Inflammatory macrophage (primary cell): ENCODE measurements at regions not wholly inside any gene's neighbourhood (a gene's known extent, or its start where the extent isn't known, plus 50 kb on each side); places are given as distances from the start of the nearest gene placed in this dataset.

Source experiments
- DNase-seq, 2 donors: peaks; one replicate each; pipeline ENCODE4 v3.0.0-alpha.2; 2020 to 2022

DNA sequence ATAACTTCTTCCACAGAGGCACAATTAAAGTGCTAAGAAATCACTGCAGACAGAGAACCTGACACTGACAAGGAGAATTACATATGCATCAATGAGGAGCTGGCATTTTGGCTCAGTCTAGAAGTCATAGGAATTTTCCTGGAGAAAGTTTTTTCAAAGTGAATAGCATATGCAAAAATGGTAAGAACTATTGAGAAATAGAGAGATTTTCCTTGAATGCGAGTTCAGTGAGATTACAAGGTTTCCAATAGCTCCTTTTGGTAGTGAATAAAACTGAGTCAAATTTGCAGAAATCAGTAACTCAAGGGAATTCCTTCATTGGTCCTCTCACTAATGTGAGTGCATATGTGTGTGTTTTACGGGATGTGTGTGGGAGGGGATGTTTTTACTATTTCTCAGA, 557.5 kb downstream of the PPARGC1A start:
- no peak for DNase-seq

DNA sequence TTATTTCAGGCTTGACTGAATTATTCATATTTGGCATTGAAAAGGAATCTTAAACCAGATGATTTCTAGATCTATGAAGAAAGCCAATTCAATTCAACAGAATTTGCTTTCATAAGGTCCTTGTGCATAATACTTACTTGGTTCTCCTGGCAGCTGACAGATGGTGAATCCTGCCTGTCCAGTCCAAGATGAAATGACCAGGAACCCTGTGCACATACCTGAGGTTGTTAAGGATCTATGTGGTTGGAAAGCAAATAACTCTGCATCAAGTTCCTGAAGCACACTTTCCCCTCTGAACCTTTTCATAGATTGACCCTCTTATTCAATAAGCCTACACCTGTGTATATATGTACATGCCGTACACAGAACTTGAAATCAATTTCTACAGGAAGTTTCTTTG, 562.7 kb downstream of the PPARGC1A start:
- no peak for DNase-seq

DNA sequence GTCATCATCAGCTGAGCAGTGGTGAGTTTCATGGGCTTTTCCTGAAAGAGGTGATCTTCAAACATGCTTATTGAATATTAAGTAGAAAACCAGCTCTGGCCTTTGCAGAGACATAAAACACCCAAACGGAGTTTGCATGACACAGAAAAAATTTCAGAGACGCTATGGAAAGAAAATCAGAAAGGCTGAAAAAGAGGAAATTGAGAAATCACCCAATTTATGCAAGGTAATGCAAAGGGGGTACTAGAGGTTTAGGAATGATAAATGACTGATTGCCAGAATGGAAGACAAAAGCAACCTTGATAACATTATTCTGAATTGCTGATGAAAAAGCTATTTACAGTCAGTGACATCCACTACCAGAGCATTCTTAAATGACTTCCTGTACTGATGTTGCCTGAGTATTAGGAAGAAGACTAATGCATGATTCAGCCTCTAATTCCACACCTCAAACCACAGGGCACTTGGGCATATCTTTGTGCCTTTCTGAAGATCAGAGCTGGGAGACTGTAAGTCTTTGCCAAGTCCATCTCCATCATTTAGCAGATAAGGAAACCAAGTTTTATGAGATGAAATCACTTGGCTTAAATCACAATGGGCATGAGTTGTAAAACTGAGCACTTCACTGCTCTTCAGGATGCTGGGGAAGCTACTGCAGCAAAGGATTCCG, 565.7 kb downstream of the PPARGC1A start:
- peak in 1 of 2 donors; percentile 30 for DNase-seq

DNA sequence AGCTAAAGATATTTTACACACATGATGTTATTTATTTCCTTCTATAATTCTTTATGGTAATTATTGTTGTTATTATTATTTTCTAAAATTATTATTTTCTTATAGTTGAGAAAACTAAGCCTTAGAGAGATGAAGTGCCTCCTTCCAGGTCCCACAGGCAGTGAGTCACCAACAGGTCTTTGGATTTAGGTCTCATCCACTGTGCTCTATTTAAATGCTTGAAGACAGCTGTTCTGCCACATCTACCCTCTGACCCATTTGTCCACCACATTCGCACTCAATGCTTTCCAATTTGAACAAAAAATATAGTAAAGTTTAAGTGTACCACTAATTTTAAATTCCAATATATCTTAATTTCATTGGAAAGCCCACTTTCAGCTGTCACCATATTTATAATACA, 566.4 kb downstream of the PPARGC1A start:
- DNase-seq: no peak

DNA sequence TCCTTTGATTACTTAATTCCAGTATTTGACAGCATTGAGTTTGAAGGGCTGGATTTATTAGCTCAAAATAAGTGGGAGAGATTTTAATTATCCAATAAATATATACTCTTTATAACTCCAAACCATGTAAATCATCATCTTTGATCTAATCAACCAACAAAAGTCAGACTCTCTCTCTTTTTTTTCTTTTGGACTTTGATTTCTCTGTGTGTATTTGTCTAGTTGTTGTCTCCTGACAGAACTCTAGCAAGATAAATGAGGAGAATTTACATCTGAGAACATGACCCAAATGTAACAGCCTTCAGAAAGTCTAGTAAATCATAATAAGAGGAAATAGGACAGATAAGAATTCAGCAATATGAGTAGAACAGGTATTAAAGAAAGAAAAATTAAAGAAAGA, 567.1 kb downstream of the PPARGC1A start:
- DNase-seq: no peak

DNA sequence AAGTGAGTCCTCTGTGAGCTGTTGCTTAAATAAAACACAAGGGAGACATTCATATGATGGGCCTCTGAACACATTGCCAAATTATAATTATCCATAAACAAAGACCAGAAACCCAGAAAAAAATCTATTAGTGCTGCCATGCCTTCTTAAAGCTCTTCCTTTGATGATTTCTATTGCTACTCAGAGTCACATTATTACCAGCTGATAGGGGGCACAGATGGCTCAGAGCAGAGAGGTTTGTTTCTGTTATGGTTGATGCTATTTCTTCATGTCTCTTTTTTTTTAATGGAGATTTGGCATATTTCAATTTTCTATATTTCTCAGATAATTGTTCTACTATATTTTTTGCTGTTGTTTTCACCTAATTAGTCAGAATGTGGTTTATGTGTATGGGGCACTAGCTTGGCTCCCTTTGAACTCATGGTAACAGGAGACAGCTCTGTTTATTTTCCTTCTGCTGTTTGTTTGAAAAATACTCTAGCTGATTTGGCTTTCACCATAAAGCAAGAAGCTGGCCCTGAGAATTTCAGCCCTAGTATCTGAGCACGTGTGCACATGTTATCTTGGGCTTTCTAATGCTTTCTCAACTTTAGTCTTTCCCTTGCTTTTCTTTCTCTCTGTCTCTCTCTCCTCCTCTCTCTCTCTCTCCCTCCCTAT, 568.8 kb downstream of the PPARGC1A start:
- no peak for DNase-seq

DNA sequence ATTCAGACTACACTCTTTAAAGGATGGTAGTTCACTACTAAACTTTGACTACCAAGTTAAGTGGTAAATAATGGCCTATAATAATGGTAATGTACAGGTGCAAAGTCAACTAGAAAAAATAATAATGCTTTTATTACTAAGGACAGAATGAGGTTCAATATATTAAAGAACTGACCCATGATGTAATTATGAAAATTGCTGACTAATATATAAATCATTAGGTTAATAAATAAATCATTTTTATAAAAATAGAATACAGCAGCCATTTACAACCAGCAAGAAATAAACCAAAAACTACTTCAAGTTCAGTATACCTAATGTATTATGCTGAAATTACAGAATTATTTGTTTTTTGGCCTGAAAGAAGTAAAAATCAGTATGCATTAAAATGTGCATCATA, 577.2 kb downstream of the PPARGC1A start:
- DNase-seq: no peak

DNA sequence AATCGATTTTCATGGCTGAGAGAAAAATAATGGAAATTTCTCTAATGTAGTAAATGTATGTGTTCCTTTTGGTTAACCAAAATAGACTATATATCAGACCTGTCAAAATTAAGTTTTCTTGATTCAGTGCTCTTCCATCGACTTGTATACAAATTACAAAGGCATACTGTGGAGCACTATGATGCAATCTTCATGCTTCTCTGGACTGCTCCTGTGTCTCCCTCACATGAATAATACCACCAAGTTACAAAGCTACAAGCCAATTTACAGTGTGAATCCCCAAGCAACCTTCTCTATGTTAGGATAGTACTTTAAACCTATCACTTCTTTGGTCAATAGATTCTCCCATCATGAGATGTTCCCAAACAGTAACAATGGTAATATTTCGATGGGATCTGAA, 577.9 kb downstream of the PPARGC1A start:
- DNase-seq: no peak

DNA sequence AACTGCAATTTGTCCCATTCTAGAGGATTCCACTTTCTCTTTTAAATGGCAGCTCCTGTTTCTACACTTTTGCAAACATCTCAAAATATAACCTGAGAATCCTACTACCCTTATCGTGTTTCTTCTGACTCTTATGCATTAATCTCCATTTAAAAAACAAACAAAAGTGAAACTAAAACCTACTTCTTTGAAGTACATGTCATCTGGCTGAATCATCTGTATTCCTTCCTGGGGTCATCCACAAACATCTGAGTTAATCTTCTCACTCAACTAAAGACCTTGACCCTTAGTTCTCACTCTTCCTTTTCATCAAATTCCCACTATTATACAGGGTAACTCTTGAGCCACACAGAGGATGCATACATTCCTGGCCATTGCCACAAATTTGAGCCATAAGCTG, 584.8 kb downstream of the PPARGC1A start:
- DNase-seq: no peak

DNA sequence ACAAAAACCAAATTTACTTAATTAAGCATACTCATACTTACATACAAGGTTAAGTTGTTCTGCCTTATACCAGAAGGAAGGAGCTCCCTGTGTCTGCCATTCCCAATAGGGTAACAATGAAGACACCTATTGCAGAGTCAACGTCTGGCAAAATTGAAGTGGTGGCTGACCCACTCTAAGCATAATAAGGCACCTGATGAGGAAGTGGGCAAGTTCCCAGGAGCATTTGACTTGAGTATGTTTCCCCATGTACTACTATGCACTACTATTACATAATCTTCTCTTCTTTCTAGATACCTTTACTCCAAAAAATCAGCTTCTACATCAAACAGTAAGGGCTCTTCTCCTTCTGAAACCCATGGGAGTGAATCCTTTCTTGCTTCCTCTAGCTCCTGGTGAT, 591.5 kb downstream of the PPARGC1A start:
- no peak for DNase-seq

DNA sequence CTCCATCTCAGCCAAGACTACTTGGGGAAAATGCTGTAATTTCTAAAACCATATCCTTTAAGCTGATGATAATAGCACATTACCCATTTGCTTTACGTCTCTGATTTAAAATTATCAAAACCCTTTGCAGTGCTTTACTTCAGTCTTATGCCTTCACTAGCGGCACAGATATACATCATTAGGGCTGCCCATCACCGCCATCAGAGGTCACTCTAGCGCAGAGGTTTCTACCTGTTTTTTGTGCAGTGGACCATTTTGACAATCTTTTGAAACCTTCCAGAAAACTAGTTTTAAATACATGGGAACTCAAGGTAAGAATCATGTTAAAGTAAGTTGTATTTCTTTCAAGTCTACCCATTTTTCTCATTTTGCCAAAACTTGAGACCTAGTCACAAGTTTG, 592.5 kb downstream of the PPARGC1A start:
- DNase-seq: no peak

DNA sequence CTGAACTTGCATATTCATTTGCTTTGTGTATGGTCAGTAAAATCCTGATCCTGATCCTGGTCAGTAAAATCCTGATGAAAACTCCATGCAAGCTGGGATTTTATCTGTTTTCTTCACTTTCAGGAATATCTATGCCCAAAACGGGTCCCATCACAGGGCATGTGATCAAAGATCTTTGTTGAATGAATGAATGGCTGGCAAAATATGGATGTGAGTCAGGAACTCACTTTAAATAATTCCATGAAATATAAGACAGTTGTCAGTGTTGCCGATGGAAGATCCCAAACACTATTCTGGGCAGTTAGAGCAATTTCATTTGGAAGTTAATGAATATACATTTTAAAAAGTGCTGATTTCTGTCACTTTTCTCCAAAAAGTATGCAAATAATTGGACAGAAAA, 598.4 kb downstream of the GBA3 start:
- no peak for DNase-seq

DNA sequence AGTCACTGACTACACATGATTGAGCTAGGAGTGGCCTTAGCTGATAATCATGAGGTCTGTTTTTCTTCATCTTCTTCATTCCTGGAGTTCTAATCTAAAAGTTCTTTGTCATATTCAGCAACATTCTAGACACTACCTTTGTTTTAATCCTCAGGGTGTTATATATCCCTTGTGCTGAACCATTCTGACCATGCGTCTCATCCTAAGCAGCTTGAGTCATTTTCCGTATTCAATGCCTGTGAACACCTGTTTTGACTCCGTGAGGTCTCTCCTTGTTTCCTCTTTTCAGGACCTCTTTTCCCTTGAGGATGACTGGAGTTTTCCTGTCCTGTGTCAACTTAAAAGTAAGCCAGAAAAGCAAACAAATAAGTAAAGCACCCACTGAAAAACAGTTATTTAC, 597.9 kb downstream of the GBA3 start:
- DNase-seq: no peak

DNA sequence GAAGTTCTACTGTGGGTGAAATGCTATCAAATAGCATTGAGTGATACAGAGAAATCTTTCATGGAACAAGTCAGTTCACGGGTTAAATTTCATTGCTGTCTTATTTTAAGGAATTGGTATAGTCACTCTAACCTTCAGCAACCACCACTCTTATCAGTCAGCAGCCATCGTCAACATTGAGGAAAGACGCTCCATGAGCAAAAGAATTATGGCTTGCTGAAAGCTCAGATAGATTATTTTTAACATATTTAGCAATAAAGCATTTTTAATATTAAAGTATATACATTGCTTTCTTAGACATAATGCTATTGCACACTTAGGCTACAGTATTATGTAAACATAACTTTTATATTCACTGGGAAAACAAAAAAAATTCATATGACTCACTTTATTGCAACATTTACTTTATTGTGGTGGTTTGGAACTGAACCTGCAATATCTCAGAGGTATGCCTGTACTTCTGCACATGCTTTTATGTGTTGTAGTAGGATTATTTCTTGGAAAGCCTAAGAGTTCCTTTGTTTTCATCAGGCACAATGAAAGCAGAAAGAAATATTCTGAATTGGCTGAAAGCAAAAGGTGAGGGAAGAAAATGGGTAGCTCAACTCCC, 586.7 kb downstream of the GBA3 start:
- no peak for DNase-seq

DNA sequence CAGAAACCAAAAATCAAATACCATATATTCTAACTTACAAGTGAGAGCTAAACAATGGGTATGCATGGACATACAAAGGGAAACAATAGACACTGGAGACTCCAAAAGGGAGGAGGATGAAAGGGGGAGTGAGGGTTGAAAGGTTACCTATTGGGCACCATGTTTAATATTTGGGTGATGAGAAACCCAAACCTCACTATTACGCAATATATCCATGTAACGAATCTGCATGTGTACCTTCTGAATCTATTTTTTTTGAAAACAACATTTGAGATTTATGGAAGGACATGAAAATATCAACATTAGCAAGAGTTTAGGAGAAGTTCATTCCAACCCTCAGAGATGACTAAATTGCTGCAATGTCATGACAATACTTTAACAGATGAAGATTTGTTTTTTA, 586.1 kb downstream of the GBA3 start:
- DNase-seq: no peak

DNA sequence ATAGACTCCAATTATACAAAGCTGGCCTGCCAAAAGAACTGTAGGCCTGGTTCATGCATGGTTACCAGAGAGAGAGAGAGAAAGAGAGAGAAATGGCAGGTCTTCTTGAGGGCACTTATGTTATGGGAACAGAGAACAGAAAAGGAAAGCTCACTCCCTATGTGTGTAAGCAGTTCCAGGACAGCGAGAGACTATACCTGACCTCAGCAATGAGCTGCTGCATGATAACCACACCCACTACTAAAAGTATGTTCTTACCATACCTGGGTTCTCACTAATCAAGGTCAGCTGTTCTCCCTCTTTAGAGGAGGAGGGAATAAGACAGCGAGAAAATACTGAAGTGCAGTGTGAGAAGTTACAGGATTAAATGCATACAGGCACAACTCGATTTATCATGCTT, 583.3 kb downstream of the GBA3 start:
- no peak for DNase-seq

DNA sequence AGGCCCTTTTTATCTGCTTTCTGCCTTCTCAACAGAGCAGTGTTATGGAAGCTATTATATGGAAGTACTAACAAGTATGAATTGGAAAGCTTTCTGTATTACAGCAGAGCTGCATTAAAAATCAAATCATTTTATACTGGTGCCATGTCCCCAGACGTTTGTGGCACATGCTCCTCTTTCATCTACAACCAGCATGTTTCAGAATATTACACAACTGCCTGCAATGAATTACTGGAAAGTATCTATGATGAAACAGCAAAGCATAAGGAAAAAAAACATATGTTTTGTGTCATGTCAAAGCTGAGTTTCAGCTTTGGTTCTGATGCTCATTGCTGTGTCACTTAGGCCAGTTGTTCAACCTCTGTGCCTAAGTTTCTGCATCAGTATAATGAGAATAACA, 576.8 kb downstream of the GBA3 start:
- peak; percentile 0 to 52 for DNase-seq

DNA sequence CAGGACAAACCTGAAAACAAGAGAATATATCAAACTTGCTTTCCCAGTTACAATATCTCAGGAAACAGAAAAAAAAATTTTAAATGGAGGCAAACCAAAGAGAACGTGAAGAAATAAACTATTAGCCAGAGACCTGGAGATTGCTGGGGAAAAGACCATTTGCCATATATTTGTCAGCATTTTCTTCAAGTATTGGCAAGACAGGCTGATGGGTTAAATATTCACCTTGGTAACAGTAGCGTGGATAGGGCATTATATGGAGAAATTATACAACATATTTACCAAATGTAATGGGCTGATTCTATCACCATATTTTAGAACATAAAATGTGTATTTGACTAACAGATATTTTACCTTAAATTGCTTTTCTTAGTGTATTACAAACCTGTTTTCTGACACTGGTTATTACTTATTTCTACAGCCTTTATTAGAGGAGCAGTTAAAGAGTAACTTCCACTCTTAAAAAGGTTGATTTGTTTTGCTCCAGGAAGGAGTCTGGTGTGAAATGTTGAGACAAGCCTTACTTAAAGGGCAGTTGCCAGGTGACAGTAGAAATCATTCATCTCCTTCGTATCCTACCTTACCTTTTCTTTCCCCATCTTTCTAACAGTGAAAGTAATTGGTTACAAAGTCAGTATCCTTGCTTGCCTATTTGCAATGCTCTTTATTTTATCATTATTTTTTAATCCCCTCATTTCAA, 575.5 kb downstream of the GBA3 start:
- no peak for DNase-seq

DNA sequence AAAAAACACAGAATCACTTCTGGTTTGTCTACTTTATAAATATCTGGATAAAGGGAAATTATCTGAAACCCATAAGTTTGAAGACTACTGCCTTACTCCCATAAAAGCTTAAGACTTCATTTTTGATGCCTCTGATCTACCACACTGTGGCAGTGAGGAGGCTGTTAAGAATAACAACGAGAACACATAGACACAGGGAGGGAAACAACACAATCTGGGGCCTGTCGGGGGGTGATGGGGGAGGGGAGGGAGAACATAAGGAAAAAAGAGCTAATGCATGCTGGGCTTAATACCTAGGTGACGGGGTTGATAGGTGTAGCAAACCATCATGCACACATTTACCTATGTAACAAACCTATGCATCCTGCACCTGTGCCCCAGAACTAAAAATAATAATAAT, 573.7 kb downstream of the GBA3 start:
- DNase-seq: no peak

DNA sequence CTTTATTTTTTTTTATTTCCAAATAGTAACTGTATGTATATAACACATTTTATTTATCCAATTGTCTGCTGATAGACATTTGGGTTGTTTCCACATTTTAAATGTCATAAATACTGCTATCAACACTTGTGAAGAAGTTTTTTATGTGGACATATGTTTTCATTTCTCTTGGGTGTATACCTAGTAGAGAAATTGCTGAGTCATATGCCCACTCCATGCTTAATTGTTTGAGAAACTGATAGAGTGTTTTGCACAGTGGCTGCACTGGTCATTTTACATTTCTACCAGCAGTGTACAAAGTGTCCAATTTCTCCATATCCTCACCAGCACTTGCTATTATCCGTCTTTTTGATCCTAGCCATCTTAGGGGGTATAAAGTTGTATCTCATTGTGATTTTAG, 567.8 kb downstream of the GBA3 start:
- no peak for DNase-seq

DNA sequence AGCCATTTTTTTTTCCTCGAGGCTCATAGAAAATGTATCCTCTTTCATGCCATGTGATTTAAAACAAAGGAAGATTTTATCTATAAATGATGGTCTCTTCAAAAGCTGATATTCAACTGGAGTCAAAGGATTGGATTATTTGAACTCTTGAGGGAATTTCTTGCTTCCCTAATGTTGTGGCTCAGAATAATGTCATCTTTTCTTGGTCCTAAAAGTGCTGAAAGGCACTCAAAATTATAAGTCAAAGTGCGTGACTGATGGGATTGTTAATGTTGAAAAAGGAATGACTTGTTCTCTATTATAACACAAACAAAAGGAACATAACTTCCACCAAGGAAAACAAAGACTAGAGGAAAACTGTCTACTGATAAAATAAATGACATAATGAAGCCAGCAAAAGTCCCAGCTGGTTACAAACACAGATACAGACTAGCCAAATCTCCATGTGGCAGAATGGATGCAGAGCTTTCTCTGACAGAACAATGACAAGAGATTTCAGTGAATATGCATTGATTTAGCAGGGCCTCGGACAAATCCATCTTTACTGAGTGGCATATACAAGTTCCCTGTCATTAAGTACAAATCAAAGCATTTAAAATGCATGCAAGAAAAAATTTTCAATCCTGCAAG, 552.6 kb downstream of the GBA3 start:
- DNase-seq: no peak

DNA sequence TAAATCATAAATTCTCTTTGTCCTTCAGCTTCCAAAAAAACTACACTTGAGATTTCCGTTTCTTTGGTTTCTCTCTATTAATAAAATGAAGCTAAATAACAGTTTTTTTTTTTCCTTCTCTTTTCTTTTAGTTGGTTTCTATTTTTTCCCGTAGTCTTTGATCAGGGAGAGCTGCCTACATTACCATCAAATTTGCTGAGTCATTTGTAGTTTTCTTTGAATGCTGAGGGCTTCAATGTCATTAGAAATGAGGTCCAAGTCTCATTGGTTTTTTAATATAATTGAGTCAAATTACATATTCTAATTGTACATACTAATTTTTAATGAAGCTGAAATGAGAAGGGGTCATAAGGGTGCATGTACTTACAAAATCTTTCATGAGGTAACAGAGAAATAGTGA, 550.2 kb downstream of the GBA3 start:
- DNase-seq: no peak

DNA sequence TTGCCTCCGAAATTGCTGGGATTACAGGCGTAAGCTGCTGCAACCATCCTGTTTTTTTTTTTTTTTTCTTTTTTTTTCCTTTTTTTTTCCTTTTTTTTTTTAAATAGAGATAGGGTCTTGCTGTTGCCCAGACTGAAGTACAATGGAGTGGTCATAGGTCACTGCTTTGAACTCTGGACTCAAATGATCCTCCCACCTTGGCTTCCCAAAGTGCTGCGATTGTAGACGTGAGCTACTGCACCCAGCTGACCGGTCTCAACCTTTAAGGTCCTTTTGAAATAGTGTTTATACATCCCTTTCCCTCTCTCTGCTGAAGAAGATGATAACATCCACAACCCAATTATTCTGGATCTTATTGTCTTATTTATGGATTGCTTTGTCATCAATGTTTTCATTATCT, 548.7 kb downstream of the GBA3 start:
- no peak for DNase-seq
